ENCODE measurements at regions not wholly inside any gene's neighbourhood (a gene's known extent, or its start where the extent isn't known, plus 50 kb on each side); places are given as distances from the start of the nearest gene placed in this dataset.
"Not testable (repeated sequence)": the region's sequence is repeated elsewhere in the genome, so short reads cannot be mapped to it uniquely, and the experiment has no call there.

GRCh38 chr3:159668990-159669476 lies 319.6 kb upstream of the IL12A start:
- Mint-ChIP-seq H3K27ac (no peak overlapping the region), H3K4me3 (no peak overlapping the region)

DNA sequence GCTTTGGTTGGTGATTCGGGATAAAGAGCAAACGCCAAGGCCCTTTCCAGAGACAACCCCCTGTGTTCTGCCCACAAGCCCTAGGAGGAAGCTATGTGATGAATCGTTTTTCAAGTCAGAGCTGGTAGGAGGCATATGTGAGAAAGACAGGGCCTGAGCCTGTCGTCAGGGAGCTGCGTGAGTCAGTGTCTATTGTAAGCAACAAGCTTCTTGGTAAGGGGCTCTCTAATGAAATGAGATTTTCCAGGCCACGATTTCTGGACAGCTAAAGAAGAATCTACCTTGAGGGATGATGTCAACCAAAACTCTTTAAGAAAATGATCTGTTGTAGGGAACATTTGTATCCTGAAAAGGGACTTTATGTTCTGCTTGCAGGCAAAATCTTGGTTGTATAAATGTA lies 318.9 kb upstream of the IL12A start:
- ATAC-seq = no peak
- H3K27ac Mint-ChIP-seq = no peak overlapping the region
- no peaks in the 10 kb centered on the region for H3K36me3 Mint-ChIP-seq

More at GRCh38 chr3:159668990-159669476, 319.6 kb upstream of the IL12A start:
- peaks cover 0 to 3% of the 10 kb centered on the region in 2 donors for H3K27me3 Mint-ChIP-seq
- H3K9me3 Mint-ChIP-seq = peaks cover 3% of the 10 kb centered on the region
- H3K4me1 Mint-ChIP-seq (ENCODE audit: low read depth in 2 of 2) = no peaks in the 10 kb centered on the region
- ATAC-seq (no peak), DNase-seq (ENCODE audit: low spot score) (no peak)
- H3K36me3 Mint-ChIP-seq = no peaks in the 10 kb centered on the region

GRCh38 chr3:159672728-159673688 lies 315.6 kb upstream of the IL12A start:
- H3K9me3 Mint-ChIP-seq = peaks cover 3% of the 10 kb centered on the region
- H3K4me3 Mint-ChIP-seq = no peak overlapping the region
- DNase-seq (ENCODE audit: low spot score) (no peak), ATAC-seq (no peak)
- H3K27ac Mint-ChIP-seq = no peak overlapping the region
- no peaks in the 10 kb centered on the region for H3K4me1 Mint-ChIP-seq (ENCODE audit: low read depth in 2 of 2)
- H3K27me3 Mint-ChIP-seq = no peaks in the 10 kb centered on the region
- no peaks in the 10 kb centered on the region for H3K36me3 Mint-ChIP-seq

More for the DNA sequence above, 318.9 kb upstream of the IL12A start:
- Mint-ChIP-seq H3K4me1 (ENCODE audit: low read depth in 2 of 2) (no peaks in the 10 kb centered on the region), H3K9me3 (peaks cover 3% of the 10 kb centered on the region), H3K4me3 (no peak overlapping the region), H3K27me3 (peaks cover 0 to 3% of the 10 kb centered on the region in 2 donors)
- DNase-seq (ENCODE audit: low spot score) = no peak

DNA sequence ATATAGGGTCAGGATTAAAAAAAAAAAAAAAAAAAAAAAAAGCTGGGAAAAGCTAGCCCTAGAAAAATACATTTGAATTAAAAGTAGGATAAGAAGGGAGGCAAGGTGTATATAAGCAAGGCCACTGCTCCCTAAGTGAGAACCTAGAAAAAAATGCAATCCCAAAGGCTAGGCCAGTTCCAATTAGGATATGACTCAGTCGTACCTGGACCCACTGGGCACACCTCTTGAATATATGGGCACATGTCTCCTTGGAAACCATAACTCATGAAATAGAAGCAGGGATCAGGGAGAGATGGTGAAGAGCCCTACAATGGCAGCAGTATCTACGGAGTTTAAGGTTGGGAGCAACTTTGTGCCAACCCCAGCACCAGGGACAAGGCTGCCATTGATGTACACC lies 314.1 kb upstream of the IL12A start:
- Mint-ChIP-seq H3K27ac (no peak overlapping the region), H3K9me3 (peaks cover 3% of the 10 kb centered on the region), H3K4me3 (no peak overlapping the region), H3K27me3 (no peaks in the 10 kb centered on the region), H3K36me3 (no peaks in the 10 kb centered on the region), H3K4me1 (ENCODE audit: low read depth in 2 of 2) (no peaks in the 10 kb centered on the region)
- DNase-seq (ENCODE audit: low spot score) (no peak), ATAC-seq (no peak)

- Mint-ChIP-seq H3K36me3 (no peaks in the 10 kb centered on the region), H3K4me3 (no peak overlapping the region), H3K27ac (no peak overlapping the region), H3K27me3 (no peaks in the 10 kb centered on the region), H3K4me1 (ENCODE audit: low read depth in 2 of 2) (no peaks in the 10 kb centered on the region), H3K9me3 (peaks cover 3% of the 10 kb centered on the region)
- ATAC-seq (no peak), DNase-seq (ENCODE audit: low spot score) (no peak)
These were observed 313.4 kb upstream of the IL12A start for GRCh38 chr3:159675285-159675684.

- no peaks in the 10 kb centered on the region for H3K4me1 Mint-ChIP-seq (ENCODE audit: low read depth in 2 of 2)
- no peak overlapping the region for H3K4me3 Mint-ChIP-seq
- no peaks in the 10 kb centered on the region for H3K36me3 Mint-ChIP-seq
- DNase-seq (ENCODE audit: low spot score) (no peak), ATAC-seq (no peak)
- H3K27ac Mint-ChIP-seq = no peak overlapping the region
- peaks cover 8% of the 10 kb centered on the region for H3K9me3 Mint-ChIP-seq
- H3K27me3 Mint-ChIP-seq = no peaks in the 10 kb centered on the region
These were observed 308.7 kb upstream of the IL12A start for GRCh38 chr3:159679900-159680299.

DNA sequence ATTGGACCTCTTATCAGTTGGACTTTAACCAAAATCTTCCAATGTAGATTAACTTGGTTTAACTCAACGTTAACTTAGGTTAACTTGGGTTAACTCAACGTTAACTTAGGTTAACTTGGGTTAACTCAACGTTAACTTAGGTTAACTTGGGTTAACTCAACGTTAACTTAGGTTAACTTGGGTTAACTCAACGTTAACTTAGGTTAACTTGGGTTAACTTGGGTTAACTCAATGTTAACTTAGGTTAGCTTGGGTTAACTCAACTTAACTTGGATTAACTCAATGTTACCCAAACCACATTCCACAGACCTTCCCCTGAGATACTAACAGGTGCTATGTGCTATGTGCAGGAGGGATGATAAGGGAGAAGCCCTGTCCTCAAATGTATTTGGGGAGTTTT lies 306.9 kb upstream of the IL12A start:
- not testable (repeated sequence) for H3K27me3 Mint-ChIP-seq; DNase-seq (ENCODE audit: low spot score); H3K4me1 Mint-ChIP-seq (ENCODE audit: low read depth in 2 of 2); H3K4me3 Mint-ChIP-seq; H3K36me3 Mint-ChIP-seq; ATAC-seq; H3K27ac Mint-ChIP-seq
- H3K9me3 Mint-ChIP-seq = peaks cover 10% of the 10 kb centered on the region

GRCh38 chr3:159685801-159686200 lies 302.8 kb upstream of the IL12A start:
- Mint-ChIP-seq H3K27ac (no peak overlapping the region), H3K9me3 (peaks cover 36% of the 10 kb centered on the region), H3K4me3 (no peak overlapping the region), H3K27me3 (no peaks in the 10 kb centered on the region), H3K36me3 (no peaks in the 10 kb centered on the region), H3K4me1 (ENCODE audit: low read depth in 2 of 2) (no peaks in the 10 kb centered on the region)
- DNase-seq (ENCODE audit: low spot score) (no peak), ATAC-seq (no peak)

- Mint-ChIP-seq H3K9me3 (peaks cover 29% of the 10 kb centered on the region), H3K4me1 (ENCODE audit: low read depth in 2 of 2) (no peaks in the 10 kb centered on the region), H3K4me3 (no peak overlapping the region), H3K27me3 (no peaks in the 10 kb centered on the region), H3K36me3 (peaks cover 7% of the 10 kb centered on the region), H3K27ac (no peak overlapping the region)
- ATAC-seq = no peak
- no peak for DNase-seq (ENCODE audit: low spot score)
These were observed 295.4 kb upstream of the IL12A start for GRCh38 chr3:159693226-159693625.

DNA sequence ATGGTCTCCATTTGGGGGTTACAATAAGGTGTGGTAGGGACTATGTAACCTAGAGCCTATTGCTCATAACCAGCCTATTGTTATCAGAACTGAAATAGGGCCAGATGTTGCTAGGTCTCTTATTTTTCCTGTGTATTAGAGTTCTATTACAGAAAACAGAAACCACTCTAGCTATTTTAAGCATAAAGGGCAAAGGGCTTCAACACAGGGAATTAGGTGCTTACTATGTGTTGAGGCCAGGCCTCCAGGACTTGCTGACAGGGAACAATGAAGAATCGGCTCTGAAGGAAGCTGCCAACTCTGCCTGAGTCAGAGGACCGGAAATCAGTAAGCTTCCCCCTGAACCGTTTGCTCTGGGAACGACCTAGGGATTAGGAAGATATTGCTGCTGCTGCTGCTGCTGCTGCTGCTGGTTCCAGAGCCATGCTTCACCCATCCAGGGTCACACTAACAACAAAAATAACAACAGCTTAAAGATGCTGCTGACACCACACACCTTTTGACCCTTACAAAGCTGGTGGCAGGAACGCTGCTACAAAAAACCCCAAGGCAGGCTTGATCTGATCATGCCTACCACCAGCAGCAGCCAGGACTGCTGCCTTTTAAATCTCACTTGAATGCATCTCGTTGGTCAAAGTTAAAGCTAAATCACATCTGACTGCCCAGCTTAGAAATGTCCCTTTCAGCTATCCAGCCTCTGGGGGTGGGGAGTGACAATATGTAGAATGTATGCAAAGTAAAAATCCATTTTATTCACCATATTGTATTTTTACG lies 276.9 kb upstream of the IL12A start:
- Mint-ChIP-seq H3K9me3 (peaks cover 7% of the 10 kb centered on the region), H3K4me1 (ENCODE audit: low read depth in 2 of 2) (no peaks in the 10 kb centered on the region), H3K36me3 (no peaks in the 10 kb centered on the region), H3K27ac (no peak overlapping the region), H3K4me3 (no peak overlapping the region), H3K27me3 (no peaks in the 10 kb centered on the region)
- ATAC-seq = no peak
- no peak for DNase-seq (ENCODE audit: low spot score)

- no peaks in the 10 kb centered on the region for H3K36me3 Mint-ChIP-seq
- H3K4me1 Mint-ChIP-seq (ENCODE audit: low read depth in 2 of 2) = no peaks in the 10 kb centered on the region
- H3K27me3 Mint-ChIP-seq = no peaks in the 10 kb centered on the region
- H3K27ac Mint-ChIP-seq = no peak overlapping the region
- ATAC-seq (no peak), DNase-seq (ENCODE audit: low spot score) (no peak)
- H3K9me3 Mint-ChIP-seq = peaks cover 11% of the 10 kb centered on the region
- H3K4me3 Mint-ChIP-seq = no peak overlapping the region
These were observed 267.3 kb upstream of the IL12A start for GRCh38 chr3:159721324-159721723.

GRCh38 chr3:159723295-159723694 lies 265.3 kb upstream of the IL12A start:
- H3K4me3 Mint-ChIP-seq = no peak overlapping the region
- no peak overlapping the region for H3K27ac Mint-ChIP-seq
- DNase-seq (ENCODE audit: low spot score) = no peak
- no peaks in the 10 kb centered on the region for H3K27me3 Mint-ChIP-seq
- ATAC-seq = no peak
- no peaks in the 10 kb centered on the region for H3K36me3 Mint-ChIP-seq
- no peaks in the 10 kb centered on the region for H3K4me1 Mint-ChIP-seq (ENCODE audit: low read depth in 2 of 2)
- H3K9me3 Mint-ChIP-seq = peaks cover 6% of the 10 kb centered on the region

DNA sequence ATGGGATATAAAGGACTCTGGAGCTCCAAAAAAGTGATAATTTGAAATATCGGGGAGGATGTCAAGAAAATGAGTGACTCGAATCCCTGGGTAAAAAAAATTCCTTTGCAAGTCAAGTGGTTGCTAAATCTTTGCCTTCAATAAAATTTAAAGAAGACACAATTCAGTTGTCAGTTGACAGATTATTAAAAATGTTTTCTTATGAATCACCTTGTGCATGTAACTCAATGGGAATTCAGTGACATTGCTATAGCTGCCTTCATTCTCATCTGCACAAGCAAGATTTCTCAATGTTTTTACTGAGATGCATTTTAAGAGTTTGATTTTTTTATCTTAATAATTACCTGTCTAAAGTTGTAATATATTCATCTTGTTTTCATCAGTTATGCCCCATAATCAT lies 264.0 kb upstream of the IL12A start:
- Mint-ChIP-seq H3K27me3 (no peaks in the 10 kb centered on the region), H3K9me3 (peaks cover 6% of the 10 kb centered on the region), H3K36me3 (no peaks in the 10 kb centered on the region), H3K27ac (no peak overlapping the region), H3K4me1 (ENCODE audit: low read depth in 2 of 2) (no peaks in the 10 kb centered on the region), H3K4me3 (no peak overlapping the region)
- DNase-seq (ENCODE audit: low spot score) = no peak
- ATAC-seq = no peak
